SU-DHL-6 (cell line): ENCODE measurements at regions not wholly inside any gene's neighbourhood (a gene's known extent, or its start where the extent isn't known, plus 50 kb on each side); places are given as distances from the start of the nearest gene placed in this dataset.

Source experiments
- H2AFZ ChIP-seq: fragments of 200-600 bp; sonication (generic); 2 replicates; pipeline ENCODE4 v1.6.1; 2014; ENCODE audit warnings: low read depth, mild to moderate bottlenecking, moderate library complexity, mixed read lengths, antibody characterized with exemption, low read length; ENCODE audit not compliant: severe bottlenecking
- H3F3A ChIP-seq: fragments of 200-600 bp; shearing (Covaris generic); 2 replicates; pipeline ENCODE4 v1.6.0; 2016; ENCODE audit warnings: antibody characterized with exemption, mild to moderate bottlenecking; ENCODE audit not compliant: insufficient read depth
- H3K27ac ChIP-seq: fragments of 200-600 bp; sonication (generic); 2 replicates; pipeline ENCODE4 v1.5.1; 2016; ENCODE audit warnings: low read depth, mild to moderate bottlenecking, low read length, moderate library complexity, mixed read lengths
- H3K27me3 ChIP-seq: fragments of 200-600 bp; sonication (generic), shearing (Covaris generic); 2 replicates; pipeline ENCODE4 v1.6.0; 2014; ENCODE audit warnings: mild to moderate bottlenecking, low read length
- H3K36me3 ChIP-seq: fragments of 200-600 bp; sonication (generic); 2 replicates; pipeline ENCODE4 v1.6.1; 2014; ENCODE audit warnings: mild to moderate bottlenecking, low read length, mixed read lengths
- H3K4me2 ChIP-seq: fragments of 300-600, 200-600 bp; shearing (Covaris generic), sonication (generic); 2 replicates; pipeline ENCODE4 v1.6.0; 2014; ENCODE audit warnings: low read length, low read depth, mild to moderate bottlenecking; ENCODE audit not compliant: poor library complexity, severe bottlenecking
- H3K4me3 ChIP-seq: fragments of 200-600 bp; sonication (generic); 2 replicates; pipeline ENCODE4 v1.5.1; 2014; ENCODE audit warnings: antibody characterized with exemption, low read length, mild to moderate bottlenecking, mixed read lengths; ENCODE audit not compliant: insufficient read depth, poor library complexity, severe bottlenecking
- H3K79me2 ChIP-seq: fragments of 200-600 bp; sonication (generic); 2 replicates; pipeline ENCODE4 v1.6.1; 2014; ENCODE audit warnings: mild to moderate bottlenecking, low read length, moderate library complexity; ENCODE audit not compliant: insufficient read depth
- H3K9ac ChIP-seq: fragments of 200-600 bp; sonication (generic); 2 replicates; pipeline ENCODE4 v1.7.0; 2014; ENCODE audit warnings: mild to moderate bottlenecking, low read length
- H3K9me2 ChIP-seq: fragments of 200-600 bp; sonication (generic); replicated peaks from 2 replicates; pipeline ENCODE4 v1.6.1; 2014; ENCODE audit warnings: low read length; ENCODE audit not compliant: insufficient read depth
- H3K9me3 ChIP-seq: fragments of 200-600 bp; sonication (generic); 2 replicates; pipeline ENCODE4 v1.6.1; 2014; ENCODE audit warnings: low read length, mixed read lengths; ENCODE audit not compliant: insufficient read depth
- H4K20me1 ChIP-seq: fragments of 200-600 bp; sonication (generic); 2 replicates; pipeline ENCODE4 v1.6.1; 2014; ENCODE audit warnings: low read depth, mild to moderate bottlenecking, antibody characterized with exemption, low read length, moderate library complexity, mixed read lengths
- CTCF ChIP-seq: fragments of 200-600 bp; sonication (generic); IDR thresholded peaks from one replicate; pipeline ENCODE4 v1.5.1; 2017; ENCODE audit warnings: antibody characterized with exemption, mild to moderate bottlenecking, low read length, moderate library complexity; ENCODE audit not compliant: insufficient read depth, poor library complexity, severe bottlenecking
- EZH2phosphoT487 ChIP-seq: fragments of 200-600 bp; sonication (generic), shearing (Covaris generic); conservative IDR thresholded peaks from 2 replicates; pipeline ENCODE4 v1.6.1; 2018; ENCODE audit warnings: mild to moderate bottlenecking, antibody characterized with exemption, low read length, moderate library complexity, mixed read lengths

GRCh38 chr14:70269582-70269981 is 80.8 kb upstream of the SLC8A3 start:
- Histone ChIP-seq H3K36me3 (no peaks in the 10 kb centered on the region), H2AFZ (no peak overlapping the region), H4K20me1 (no peaks in the 10 kb centered on the region), H3K9me3 (no peaks in the 10 kb centered on the region), H3K4me2 (no peak overlapping the region), H3K4me3 (no peak overlapping the region), H3K27me3 (no peaks in the 10 kb centered on the region), H3K9me2 (no peaks in the 10 kb centered on the region), H3K27ac (no peak overlapping the region), H3K79me2 (no peaks in the 10 kb centered on the region), H3F3A (no peaks in the 10 kb centered on the region), H3K9ac (no peak overlapping the region)
- no peak for TF ChIP-seq EZH2phosphoT487
- no peak for TF ChIP-seq CTCF

DNA sequence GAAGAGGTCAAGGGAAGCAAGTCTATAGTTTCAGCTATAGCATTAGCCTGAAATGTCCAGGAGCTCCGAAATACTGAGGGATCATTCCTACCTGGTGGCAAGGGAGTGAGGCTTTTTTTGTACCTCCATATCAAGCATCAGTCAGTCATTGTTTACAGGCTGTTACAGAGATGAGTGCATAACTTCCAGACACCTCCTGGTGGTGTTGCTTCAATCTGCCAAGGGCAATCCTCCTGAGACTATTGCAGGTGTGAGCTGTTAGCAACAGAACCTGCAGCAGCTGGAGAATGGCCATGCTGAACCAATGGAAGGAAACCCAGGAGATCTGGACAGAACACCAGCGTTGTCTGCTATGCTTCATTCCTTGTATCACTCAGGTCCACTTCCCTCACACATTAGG is 80.0 kb upstream of the SLC8A3 start:
- Histone ChIP-seq H3K9me3 (no peaks in the 10 kb centered on the region), H3F3A (no peaks in the 10 kb centered on the region), H3K79me2 (no peaks in the 10 kb centered on the region), H3K36me3 (no peaks in the 10 kb centered on the region), H3K4me3 (no peak overlapping the region), H3K4me2 (no peak overlapping the region), H3K9me2 (no peaks in the 10 kb centered on the region), H2AFZ (no peak overlapping the region), H3K9ac (no peak overlapping the region), H3K27me3 (no peaks in the 10 kb centered on the region), H4K20me1 (no peaks in the 10 kb centered on the region), H3K27ac (no peak overlapping the region)
- TF ChIP-seq CTCF (no peak), EZH2phosphoT487 (no peak)

- no peaks in the 10 kb centered on the region for H3K27me3 ChIP-seq
- H2AFZ ChIP-seq = no peak overlapping the region
- no peak overlapping the region for H3K9ac ChIP-seq
- H3K4me2 ChIP-seq = no peak overlapping the region
- H3K36me3 ChIP-seq = no peaks in the 10 kb centered on the region
- no peaks in the 10 kb centered on the region for H3K9me3 ChIP-seq
- H3K27ac ChIP-seq = no peak overlapping the region
- no peaks in the 10 kb centered on the region for H3K9me2 ChIP-seq
- H3K4me3 ChIP-seq = no peak overlapping the region
- H3F3A ChIP-seq = no peaks in the 10 kb centered on the region
- H3K79me2 ChIP-seq = no peaks in the 10 kb centered on the region
- no peaks in the 10 kb centered on the region for H4K20me1 ChIP-seq
- TF ChIP-seq EZH2phosphoT487 (no peak), CTCF (no peak)
Observed at GRCh38 chr14:70266157-70266556, 77.4 kb upstream of the SLC8A3 start.

DNA sequence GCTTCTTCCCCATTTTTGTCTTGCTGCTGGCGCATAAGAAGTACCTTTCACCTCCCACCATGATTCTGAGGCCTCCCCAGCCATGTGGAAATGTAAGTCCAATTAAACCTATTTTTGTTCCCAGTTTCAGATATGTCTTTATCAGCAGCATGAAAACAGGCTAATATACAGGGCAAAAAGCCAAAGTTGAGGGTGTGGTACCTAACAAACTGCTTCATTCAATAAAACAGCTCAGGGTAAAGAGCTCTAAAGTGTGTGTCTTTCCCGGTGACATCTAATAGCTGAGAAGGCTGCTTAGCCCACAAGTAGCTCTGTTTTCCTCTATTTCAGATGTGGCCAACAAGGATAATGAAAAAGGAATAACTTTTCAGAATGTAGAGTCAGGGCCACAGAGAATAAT is 76.7 kb upstream of the SLC8A3 start:
- no peaks in the 10 kb centered on the region for H3K36me3 ChIP-seq
- H3K9ac ChIP-seq = no peak overlapping the region
- no peaks in the 10 kb centered on the region for H4K20me1 ChIP-seq
- H3K27me3 ChIP-seq = no peaks in the 10 kb centered on the region
- TF ChIP-seq EZH2phosphoT487 (no peak), CTCF (no peak)
- no peaks in the 10 kb centered on the region for H3K9me2 ChIP-seq
- H3K79me2 ChIP-seq = no peaks in the 10 kb centered on the region
- no peak overlapping the region for H2AFZ ChIP-seq
- H3K27ac ChIP-seq = no peak overlapping the region
- H3K9me3 ChIP-seq = no peaks in the 10 kb centered on the region
- H3F3A ChIP-seq = no peaks in the 10 kb centered on the region
- no peak overlapping the region for H3K4me2 ChIP-seq
- H3K4me3 ChIP-seq = no peak overlapping the region
